Loucy (cell line): ENCODE measurements at regions not wholly inside any gene's neighbourhood (a gene's known extent, or its start where the extent isn't known, plus 50 kb on each side); places are given as distances from the start of the nearest gene placed in this dataset.

Experiments used
- EZH2phosphoT487 ChIP-seq: fragments of 200-600 bp; IDR thresholded peaks from 2 replicates; pipeline ENCODE4 v1.6.1; 2018; ENCODE audit warnings: antibody characterized with exemption, mild to moderate bottlenecking, moderate library complexity, borderline replicate concordance
- TF ChIP-seq, protein P1 (sequence below): fragments of 200-600 bp; sonication (generic); conservative IDR thresholded peaks from 2 replicates; pipeline ENCODE4 v1.5.1; 2014; ENCODE audit warnings: mild to moderate bottlenecking, antibody characterized with exemption, low read length

DNA sequence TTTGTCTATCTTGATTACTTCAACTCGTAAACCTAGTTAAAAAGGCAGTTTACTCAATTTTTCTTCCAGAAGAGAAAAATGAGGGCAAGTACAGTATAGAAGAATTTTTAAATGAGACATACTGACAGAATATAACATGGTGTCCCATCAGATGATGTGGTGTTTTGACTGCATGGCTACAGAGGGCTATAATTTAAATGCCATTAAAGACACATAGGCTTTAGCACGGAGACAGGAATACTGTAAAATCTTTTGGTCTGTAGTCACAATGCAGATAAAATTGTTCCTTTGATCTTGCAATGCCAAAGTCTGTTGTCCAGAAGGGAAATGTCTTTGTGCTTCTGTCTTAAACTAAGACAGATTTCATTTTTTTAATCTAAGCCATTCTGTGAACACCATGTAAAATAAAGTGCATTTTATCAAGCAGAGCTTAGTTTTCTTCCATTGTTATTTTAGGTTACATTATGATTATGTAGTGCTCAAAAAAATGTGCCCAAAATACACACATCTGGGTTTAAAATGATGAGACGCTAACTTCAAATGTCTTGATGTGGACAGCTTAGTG lies 249.6 kb downstream of the PTPRC start:
- TF ChIP-seq, protein P1, sequence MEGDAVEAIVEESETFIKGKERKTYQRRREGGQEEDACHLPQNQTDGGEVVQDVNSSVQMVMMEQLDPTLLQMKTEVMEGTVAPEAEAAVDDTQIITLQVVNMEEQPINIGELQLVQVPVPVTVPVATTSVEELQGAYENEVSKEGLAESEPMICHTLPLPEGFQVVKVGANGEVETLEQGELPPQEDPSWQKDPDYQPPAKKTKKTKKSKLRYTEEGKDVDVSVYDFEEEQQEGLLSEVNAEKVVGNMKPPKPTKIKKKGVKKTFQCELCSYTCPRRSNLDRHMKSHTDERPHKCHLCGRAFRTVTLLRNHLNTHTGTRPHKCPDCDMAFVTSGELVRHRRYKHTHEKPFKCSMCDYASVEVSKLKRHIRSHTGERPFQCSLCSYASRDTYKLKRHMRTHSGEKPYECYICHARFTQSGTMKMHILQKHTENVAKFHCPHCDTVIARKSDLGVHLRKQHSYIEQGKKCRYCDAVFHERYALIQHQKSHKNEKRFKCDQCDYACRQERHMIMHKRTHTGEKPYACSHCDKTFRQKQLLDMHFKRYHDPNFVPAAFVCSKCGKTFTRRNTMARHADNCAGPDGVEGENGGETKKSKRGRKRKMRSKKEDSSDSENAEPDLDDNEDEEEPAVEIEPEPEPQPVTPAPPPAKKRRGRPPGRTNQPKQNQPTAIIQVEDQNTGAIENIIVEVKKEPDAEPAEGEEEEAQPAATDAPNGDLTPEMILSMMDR: no peak
- no peak for TF ChIP-seq EZH2phosphoT487
